Naive thymus-derived CD4-positive, alpha-beta T cell (primary cell): ENCODE measurements at regions not wholly inside any gene's neighbourhood (a gene's known extent, or its start where the extent isn't known, plus 50 kb on each side); places are given as distances from the start of the nearest gene placed in this dataset.

ENCODE experiments used
- ATAC-seq: fragments of 150-1000 bp; cut with Tn5 transposase; 2 replicates; pipeline ENCODE4 v1.10.0; 2021; ENCODE audit warnings: mild to moderate bottlenecking, moderate library complexity
- CTCF ChIA-PET: fragments of 350-600 bp; sonication (Branson Sonifier 250); formaldehyde crosslinking; loops from one replicate; lab custom pipeline; 2021; ENCODE audit warnings: antibody characterized with exemption; lab: Charles Lee
- POLR2A ChIA-PET: fragments of 350-600 bp; sonication (Branson Sonifier 250); formaldehyde crosslinking; loops from one replicate; lab custom pipeline; 2021; ENCODE audit warnings: antibody characterized with exemption, inconsistent platforms; lab: Charles Lee
- DNase-seq, 9 donors: peaks; one replicate each; pipeline versions ENCODE4 v3.0.0 to v3.0.0-alpha.2; 2020 to 2022; ENCODE audit warnings: mixed read lengths in 1 of 9
- H3K27ac ChIP-seq: one replicate; pipeline ENCODE4 v1.7.0; 2013; ENCODE audit warnings: mild to moderate bottlenecking, low read depth, low read length, moderate library complexity
- H3K27me3 ChIP-seq, 2 donors: one replicate each; pipeline ENCODE4 v1.7.0; 2013; ENCODE audit warnings: low read length in 2 of 2, mild to moderate bottlenecking in 2 of 2, moderate library complexity in 2 of 2; ENCODE audit not compliant: control insufficient read depth in 2 of 2, insufficient read depth in 2 of 2
- H3K36me3 ChIP-seq, 3 experiments: 1 replicate in 2 of 3; 2 replicates in 1 of 3; pipeline ENCODE4 v1.7.0; 2013; ENCODE audit warnings: low read length in 3 of 3, mild to moderate bottlenecking in 3 of 3, moderate library complexity in 1 of 3; ENCODE audit not compliant: insufficient read depth in 3 of 3, control insufficient read depth in 2 of 3
- H3K4me1 ChIP-seq, 2 donors: one replicate each; pipeline ENCODE4 v1.7.0; 2013; ENCODE audit warnings: low read length in 2 of 2, mild to moderate bottlenecking in 2 of 2, moderate library complexity in 1 of 2; ENCODE audit not compliant: control insufficient read depth in 2 of 2, insufficient read depth in 2 of 2
- H3K4me3 ChIP-seq: 2 replicates; pipeline ENCODE4 v1.7.0; 2013; ENCODE audit warnings: mild to moderate bottlenecking, low read length
- H3K9me3 ChIP-seq, 3 experiments: 1 replicate in 2 of 3; 2 replicates in 1 of 3; pipeline ENCODE4 v1.7.0; 2013; ENCODE audit warnings: low read length in 3 of 3; ENCODE audit not compliant: control insufficient read depth in 2 of 3
- H3K27ac Mint-ChIP-seq, 9 donors: one replicate each; pipeline ENCODE4 v1.8.0; 2020 to 2022; ENCODE audit warnings: mixed read lengths in 9 of 9, mild to moderate bottlenecking in 8 of 9, moderate library complexity in 5 of 9, inconsistent platforms in 2 of 9
- H3K27me3 Mint-ChIP-seq, 5 donors: one replicate each; pipeline ENCODE4 v1.8.0; 2021 to 2022; ENCODE audit warnings: mixed read lengths in 5 of 5, mild to moderate bottlenecking in 1 of 5
- H3K36me3 Mint-ChIP-seq, 5 donors: one replicate each; pipeline ENCODE4 v1.8.0; 2020 to 2022; ENCODE audit warnings: mixed read lengths in 5 of 5, mild to moderate bottlenecking in 3 of 5, inconsistent platforms in 1 of 5
- H3K4me1 Mint-ChIP-seq, 7 donors: one replicate each; pipeline ENCODE4 v1.8.0; 2020 to 2022; ENCODE audit warnings: mixed read lengths in 7 of 7, mild to moderate bottlenecking in 3 of 7, inconsistent platforms in 1 of 7
- H3K4me3 Mint-ChIP-seq, 10 donors: one replicate each; pipeline ENCODE4 v1.8.0; 2020 to 2022; ENCODE audit warnings: mild to moderate bottlenecking in 10 of 10, mixed read lengths in 10 of 10, moderate library complexity in 6 of 10, inconsistent platforms in 2 of 10
- H3K9me3 Mint-ChIP-seq, 11 donors: one replicate each; pipeline ENCODE4 v1.8.0; 2020 to 2022; ENCODE audit warnings: mixed read lengths in 11 of 11, mild to moderate bottlenecking in 4 of 11, inconsistent platforms in 1 of 11, moderate library complexity in 1 of 11
- intact Hi-C, 2 donors: fragments of 100-400 bp; cut with micrococcal nuclease; formaldehyde crosslinking; loops; one replicate each; pipeline ENCODE4 v1.15.1; 2023

GRCh38 chr5:133882389-133882695, 86.1 kb downstream of the C5orf15 start:
- no peak overlapping the region for H3K4me3 Mint-ChIP-seq
- no peaks in the 10 kb centered on the region for H3K4me1 ChIP-seq
- no peak for ATAC-seq
- DNase-seq = no peak
- no peaks in the 10 kb centered on the region for H3K36me3 Mint-ChIP-seq
- POLR2A ChIA-PET = no interaction called here
- intact Hi-C loops = no loop called here
- H3K4me1 Mint-ChIP-seq = no peaks in the 10 kb centered on the region
- H3K27me3 Mint-ChIP-seq = peaks cover 0 to 9% (median 5%) of the 10 kb centered on the region in 5 donors
- H3K4me3 ChIP-seq = no peak overlapping the region
- H3K9me3 ChIP-seq = no peaks in the 10 kb centered on the region
- no peak overlapping the region for H3K27ac ChIP-seq
- no peak overlapping the region for H3K27ac Mint-ChIP-seq
- CTCF ChIA-PET = no interaction called here
- H3K27me3 ChIP-seq = no peaks in the 10 kb centered on the region
- no peaks in the 10 kb centered on the region for H3K36me3 ChIP-seq
- H3K9me3 Mint-ChIP-seq = peaks cover 0 to 1% (median 0%) of the 10 kb centered on the region in 11 donors

GRCh38 chr5:133881576-133882388, 86.6 kb downstream of the C5orf15 start:
- POLR2A ChIA-PET = no interaction called here
- Mint-ChIP-seq H3K27ac (peak overlapping the region in 1 of 9 donors; percentile 33), H3K4me3 (no peak overlapping the region), H3K9me3 (peaks cover 0 to 1% (median 0%) of the 10 kb centered on the region in 11 donors), H3K4me1 (no peaks in the 10 kb centered on the region), H3K36me3 (no peaks in the 10 kb centered on the region), H3K27me3 (peaks cover 0 to 13% (median 5%) of the 10 kb centered on the region in 5 donors)
- intact Hi-C loops = no loop called here
- no peak overlapping the region for H3K4me3 ChIP-seq
- no peak for ATAC-seq
- H3K9me3 ChIP-seq = no peaks in the 10 kb centered on the region
- H3K4me1 ChIP-seq = no peaks in the 10 kb centered on the region
- DNase-seq = no peak
- CTCF ChIA-PET = no interaction called here
- no peak overlapping the region for H3K27ac ChIP-seq
- H3K36me3 ChIP-seq = no peaks in the 10 kb centered on the region
- H3K27me3 ChIP-seq = no peaks in the 10 kb centered on the region

- CTCF ChIA-PET = interaction anchor here (1.5 kb wide), 1 partner anchor 9 kb away, joined by 4 read pairs; no protein-coding TSS in a partner anchor
- Histone ChIP-seq H3K4me1 (no peaks in the 10 kb centered on the region), H3K36me3 (no peaks in the 10 kb centered on the region), H3K4me3 (no peak overlapping the region), H3K9me3 (no peaks in the 10 kb centered on the region), H3K27me3 (no peaks in the 10 kb centered on the region), H3K27ac (no peak overlapping the region)
- Mint-ChIP-seq H3K36me3 (peaks cover 0 to 5% (median 0%) of the 10 kb centered on the region in 5 donors), H3K9me3 (peaks cover 0 to 24% (median 11%) of the 10 kb centered on the region in 11 donors), H3K4me1 (peaks cover 0 to 8% (median 0%) of the 10 kb centered on the region in 7 donors), H3K27me3 (peaks cover 0 to 26% (median 5%) of the 10 kb centered on the region in 5 donors), H3K27ac (no peak overlapping the region), H3K4me3 (no peak overlapping the region)
- no peak for DNase-seq
- intact Hi-C loops = no loop called here
- POLR2A ChIA-PET = no interaction called here
- ATAC-seq = no peak
Observed at GRCh38 chr5:133878236-133878555, 90.2 kb downstream of the C5orf15 start.

GRCh38 chr5:133877351-133878235, 90.8 kb downstream of the C5orf15 start:
- POLR2A ChIA-PET = interaction anchor here (0.5 kb wide), 1 partner anchor 756 kb away, joined by 3 read pairs; no protein-coding TSS in a partner anchor
- H3K27me3 Mint-ChIP-seq = peaks cover 0 to 32% (median 5%) of the 10 kb centered on the region in 5 donors
- Histone ChIP-seq H3K36me3 (no peaks in the 10 kb centered on the region), H3K9me3 (no peaks in the 10 kb centered on the region), H3K27ac (no peak overlapping the region), H3K4me1 (no peaks in the 10 kb centered on the region), H3K27me3 (no peaks in the 10 kb centered on the region), H3K4me3 (no peak overlapping the region)
- CTCF ChIA-PET = interaction anchor here (1.5 kb wide), 1 partner anchor 8 kb away, joined by 4 read pairs; no protein-coding TSS in a partner anchor
- DNase-seq = no peak
- no peak for ATAC-seq
- no peak overlapping the region for H3K4me3 Mint-ChIP-seq
- intact Hi-C loops = no loop called here
- peaks cover 0 to 27% (median 11%) of the 10 kb centered on the region in 11 donors for H3K9me3 Mint-ChIP-seq
- H3K4me1 Mint-ChIP-seq = peaks cover 0 to 8% (median 0%) of the 10 kb centered on the region in 7 donors
- no peak overlapping the region for H3K27ac Mint-ChIP-seq
- H3K36me3 Mint-ChIP-seq = peaks cover 0 to 5% (median 0%) of the 10 kb centered on the region in 5 donors

GRCh38 chr5:133876266-133876665, 92.2 kb downstream of the C5orf15 start:
- H3K36me3 ChIP-seq = no peaks in the 10 kb centered on the region
- no peak overlapping the region for H3K27ac ChIP-seq
- H3K27me3 Mint-ChIP-seq = peaks cover 0 to 32% (median 12%) of the 10 kb centered on the region in 5 donors
- H3K4me3 Mint-ChIP-seq = no peak overlapping the region
- intact Hi-C loops = no loop called here
- no peak overlapping the region for H3K27ac Mint-ChIP-seq
- H3K36me3 Mint-ChIP-seq = peaks cover 0 to 5% (median 0%) of the 10 kb centered on the region in 5 donors
- peaks cover 0 to 27% (median 11%) of the 10 kb centered on the region in 11 donors for H3K9me3 Mint-ChIP-seq
- H3K4me1 ChIP-seq = no peaks in the 10 kb centered on the region
- ChIA-PET POLR2A (no interaction called here), CTCF (no interaction called here)
- no peaks in the 10 kb centered on the region for H3K27me3 ChIP-seq
- ATAC-seq (no peak), DNase-seq (no peak)
- peaks cover 0 to 8% (median 0%) of the 10 kb centered on the region in 7 donors for H3K4me1 Mint-ChIP-seq
- H3K9me3 ChIP-seq = no peaks in the 10 kb centered on the region
- H3K4me3 ChIP-seq = no peak overlapping the region

GRCh38 chr5:133875179-133875578, 93.2 kb downstream of the C5orf15 start:
- CTCF ChIA-PET = no interaction called here
- intact Hi-C loops = no loop called here
- Histone ChIP-seq H3K4me1 (no peaks in the 10 kb centered on the region), H3K9me3 (no peaks in the 10 kb centered on the region), H3K27ac (no peak overlapping the region), H3K4me3 (no peak overlapping the region), H3K27me3 (no peaks in the 10 kb centered on the region), H3K36me3 (no peaks in the 10 kb centered on the region)
- ATAC-seq = no peak
- Mint-ChIP-seq H3K4me1 (peaks cover 0 to 10% (median 0%) of the 10 kb centered on the region in 7 donors), H3K4me3 (no peak overlapping the region), H3K27ac (no peak overlapping the region), H3K9me3 (peaks cover 0 to 27% (median 11%) of the 10 kb centered on the region in 11 donors), H3K36me3 (peaks cover 0 to 5% (median 0%) of the 10 kb centered on the region in 5 donors), H3K27me3 (peaks cover 0 to 36% (median 16%) of the 10 kb centered on the region in 5 donors)
- DNase-seq = no peak
- POLR2A ChIA-PET = no interaction called here
